Brain microvascular endothelial cell (primary cell): ENCODE measurements at regions not wholly inside any gene's neighbourhood (a gene's known extent, or its start where the extent isn't known, plus 50 kb on each side); places are given as distances from the start of the nearest gene placed in this dataset.

Source experiments
- DNase-seq: peaks from one replicate; pipeline ENCODE4 v3.0.0-alpha.2; 2020
- H3K27ac ChIP-seq: fragments of 250-450 bp; sonication (Bioruptor Pico); 2 replicates; pipeline ENCODE4 v1.5.1; 2020; ENCODE audit warnings: mild to moderate bottlenecking, moderate library complexity
- H3K27me3 ChIP-seq: fragments of 250-450 bp; sonication (Bioruptor Pico); replicated peaks from 2 replicates; pipeline ENCODE4 v1.5.1; 2020; ENCODE audit warnings: mild to moderate bottlenecking
- H3K36me3 ChIP-seq: fragments of 250-450 bp; sonication (Bioruptor Pico); replicated peaks from 2 replicates; pipeline ENCODE4 v1.5.1; 2020; ENCODE audit warnings: mild to moderate bottlenecking
- H3K4me3 ChIP-seq: 2 replicates; pipeline ENCODE4 v1.5.1; 2011; ENCODE audit warnings: low read depth, mild to moderate bottlenecking, control low read depth, low read length, moderate library complexity
- CTCF ChIP-seq: IDR thresholded peaks from 2 replicates; pipeline ENCODE4 v1.5.1; 2011; ENCODE audit warnings: low read depth, mild to moderate bottlenecking, moderate library complexity, low read length, control low read depth, inconsistent platforms; ENCODE audit errors: missing control alignments
- in situ Hi-C: cut with HindIII; loops from 2 replicates; pipeline ENCODE4 v1.10.0; 2017; ENCODE audit warnings: low sequenced_read_pairs, low pct_ligation_motif_present

DNA sequence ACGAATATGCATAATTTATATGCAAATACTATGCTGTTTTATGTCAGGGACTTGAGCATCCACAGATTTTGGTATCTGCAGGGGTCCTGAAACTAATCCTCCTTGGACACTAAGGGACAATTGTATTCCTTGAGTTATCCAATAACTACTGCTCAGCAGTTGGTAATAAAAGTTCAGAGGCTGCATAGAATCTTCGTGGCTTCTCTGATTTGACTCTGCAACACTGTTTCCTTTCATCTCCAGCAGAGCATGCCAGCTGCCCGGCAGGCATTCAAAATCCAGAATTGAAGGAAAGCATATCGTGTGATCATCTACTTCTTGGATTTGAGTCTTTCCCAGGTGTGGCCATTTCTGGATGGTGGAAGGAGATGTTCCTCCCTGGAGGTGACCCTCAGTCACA is 64.5 kb upstream of the MRI1 start:
- no peak for TF ChIP-seq CTCF
- Histone ChIP-seq H3K36me3 (no peaks in the 10 kb centered on the region), H3K4me3 (no peak overlapping the region), H3K27me3 (peaks cover 8% of the 10 kb centered on the region), H3K27ac (no peak overlapping the region)
- in situ Hi-C loops = loop anchor here (25.0 kb wide), 2 partner anchors 87 to 412 kb away; no protein-coding TSS in a partner anchor
- DNase-seq = no peak

- H3K4me3 ChIP-seq = no peak overlapping the region
- no peak for TF ChIP-seq CTCF
These were observed 67.5 kb upstream of the MRI1 start for GRCh38 chr19:13696839-13697238.

DNA sequence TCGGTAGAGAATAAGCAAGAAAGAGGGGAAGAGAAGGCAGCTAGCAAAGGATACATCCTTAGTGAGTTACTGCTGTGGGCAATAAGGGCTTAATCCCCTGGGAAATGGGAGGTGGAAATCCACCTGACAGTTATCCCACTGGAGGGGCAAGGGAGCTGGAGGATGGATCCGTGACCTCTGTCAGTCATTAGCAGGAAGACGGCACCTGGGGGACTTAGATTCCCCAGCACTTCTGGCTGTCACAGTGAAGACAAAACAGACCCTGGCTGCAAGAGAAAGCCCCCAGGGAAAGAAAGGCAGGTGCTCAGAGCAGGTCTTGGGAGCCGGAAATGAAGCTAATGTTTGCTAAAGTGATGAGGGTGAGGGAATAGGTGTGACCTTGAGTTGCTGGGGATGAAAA is 70.4 kb upstream of the MRI1 start:
- no peak overlapping the region for H3K4me3 ChIP-seq
- H3K27ac ChIP-seq = no peak overlapping the region
- no peaks in the 10 kb centered on the region for H3K36me3 ChIP-seq
- in situ Hi-C loops = no loop called here
- no peak for TF ChIP-seq CTCF
- DNase-seq = no peak
- no peaks in the 10 kb centered on the region for H3K27me3 ChIP-seq

More at GRCh38 chr19:13696839-13697238, 67.5 kb upstream of the MRI1 start:
- in situ Hi-C loops = no loop called here
- peaks cover 8% of the 10 kb centered on the region for H3K27me3 ChIP-seq
- DNase-seq = no peak
- no peak overlapping the region for H3K27ac ChIP-seq
- H3K36me3 ChIP-seq = no peaks in the 10 kb centered on the region

GRCh38 chr19:13691569-13692435 is 72.5 kb upstream of the MRI1 start:
- no peaks in the 10 kb centered on the region for H3K27me3 ChIP-seq
- no peak for TF ChIP-seq CTCF
- no peak for DNase-seq
- no peak overlapping the region for H3K4me3 ChIP-seq
- in situ Hi-C loops = no loop called here
- no peaks in the 10 kb centered on the region for H3K36me3 ChIP-seq
- no peak overlapping the region for H3K27ac ChIP-seq

DNA sequence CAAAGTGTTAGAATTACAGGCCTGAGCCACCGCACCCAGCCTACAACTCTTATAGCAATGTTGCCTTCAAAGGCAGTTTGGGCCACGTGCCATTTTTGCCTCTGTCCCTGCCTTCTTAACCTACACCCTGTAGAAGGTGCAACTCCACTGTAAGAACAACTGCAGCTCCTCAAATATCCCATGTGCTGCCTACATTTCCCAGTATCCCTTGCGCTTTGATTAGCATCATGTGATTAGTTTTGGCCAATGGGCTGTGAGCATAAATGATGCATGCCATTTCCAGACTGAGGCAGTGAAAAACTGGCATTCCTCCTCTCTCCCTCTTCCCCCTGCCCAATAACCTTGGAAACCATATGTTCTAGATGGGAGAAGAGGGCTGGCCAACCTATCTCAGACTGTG is 75.2 kb upstream of the MRI1 start:
- Histone ChIP-seq H3K27ac (no peak overlapping the region), H3K27me3 (no peaks in the 10 kb centered on the region), H3K4me3 (no peak overlapping the region), H3K36me3 (no peaks in the 10 kb centered on the region)
- in situ Hi-C loops = no loop called here
- TF ChIP-seq CTCF = no peak
- DNase-seq = peak; percentile 10
